GM18511 (cell line): ENCODE measurements at regions not wholly inside any gene's neighbourhood (a gene's known extent, or its start where the extent isn't known, plus 50 kb on each side); places are given as distances from the start of the nearest gene placed in this dataset.

ENCODE experiments used
- ATAC-seq: cut with Tn5 transposase; IDR thresholded peaks from one replicate; pipeline ENCODE4 v1.9.1; 2021; ENCODE audit warnings: mild to moderate bottlenecking, moderate library complexity; ENCODE audit not compliant: unreplicated experiment

DNA sequence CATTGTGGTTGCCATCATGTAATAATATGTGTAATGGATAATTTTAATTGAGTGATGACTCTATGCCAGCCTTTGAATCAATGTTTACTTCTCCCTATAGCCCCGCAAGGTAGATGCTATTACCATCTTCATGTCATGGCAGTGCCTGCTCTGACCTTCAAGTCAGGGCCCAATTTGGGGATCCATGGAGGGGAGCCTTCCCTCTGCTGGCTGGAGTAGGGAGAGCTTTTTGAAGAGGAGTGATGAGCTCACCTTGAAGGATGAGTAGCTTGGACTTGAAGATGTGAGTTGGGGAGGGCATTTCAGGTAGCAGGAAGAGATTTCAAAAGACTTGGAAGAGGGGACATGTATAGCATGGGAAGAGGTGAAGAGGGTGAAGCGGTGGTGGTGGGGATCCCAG, 189.2 kb downstream of the FOXD2 start:
- ATAC-seq, result no peak

DNA sequence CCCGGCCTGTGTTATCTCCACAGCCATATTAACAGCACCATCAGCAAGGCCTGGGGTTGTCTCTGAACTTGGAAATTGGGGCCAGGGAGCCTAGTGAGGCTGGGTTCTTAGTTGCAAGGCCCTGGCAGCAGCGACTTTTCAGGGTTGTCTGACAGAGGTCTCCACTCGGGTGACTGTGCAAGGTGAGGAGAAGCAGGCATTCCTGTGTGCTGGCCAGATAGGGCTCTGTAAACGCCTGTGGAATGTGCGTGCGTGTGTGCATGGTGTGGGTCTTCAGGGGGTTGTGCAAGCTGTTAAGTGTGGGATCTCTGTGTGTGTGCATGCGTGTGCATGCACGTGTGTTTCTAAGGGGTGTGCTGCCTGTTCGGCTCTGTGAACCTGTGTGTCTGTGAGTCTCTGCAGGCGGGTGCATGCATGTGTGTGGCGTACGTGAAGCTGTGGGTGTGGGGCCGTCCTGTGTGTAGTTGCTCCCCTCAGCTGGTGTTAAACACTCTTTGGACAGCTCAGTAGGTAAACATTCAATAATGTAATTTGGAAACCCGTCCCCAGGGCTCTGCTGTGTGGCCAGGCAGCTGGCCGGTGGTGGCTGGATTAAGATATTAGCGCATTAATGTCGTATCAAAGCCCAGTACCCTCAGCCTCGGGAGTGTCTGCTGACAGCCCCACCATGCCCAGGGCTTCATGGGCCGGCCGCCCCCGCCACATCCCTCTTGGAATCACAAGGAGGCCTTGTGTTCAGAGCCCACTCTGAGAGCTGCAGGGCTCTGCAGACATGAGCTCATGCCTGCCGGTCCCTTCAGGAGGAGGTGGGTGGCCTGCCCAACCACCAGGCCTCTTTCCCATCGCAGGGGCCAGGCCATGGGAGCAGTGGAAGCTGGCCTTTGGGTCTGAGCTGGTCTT, 189.9 kb downstream of the FOXD2 start:
- no peak for ATAC-seq

DNA sequence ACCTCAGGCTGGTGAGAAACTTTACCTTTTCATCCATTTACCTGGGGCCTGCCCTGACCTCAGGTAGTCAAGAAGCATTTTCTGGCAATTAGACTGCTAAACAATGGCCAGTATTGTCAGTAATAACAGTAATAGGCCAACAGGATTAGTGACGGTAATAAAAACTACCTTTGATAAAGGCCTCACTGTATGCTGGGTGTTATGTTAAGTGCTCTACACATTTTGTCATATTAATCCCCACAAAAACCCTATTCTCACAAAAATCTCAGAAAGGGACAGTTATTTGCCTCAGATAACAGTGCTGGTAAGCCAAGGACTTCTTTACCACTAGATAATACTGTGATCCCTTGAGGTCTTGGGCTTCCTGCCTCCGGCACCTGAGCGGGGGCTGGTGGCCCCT, 191.4 kb downstream of the FOXD2 start:
- ATAC-seq, result no peak

DNA sequence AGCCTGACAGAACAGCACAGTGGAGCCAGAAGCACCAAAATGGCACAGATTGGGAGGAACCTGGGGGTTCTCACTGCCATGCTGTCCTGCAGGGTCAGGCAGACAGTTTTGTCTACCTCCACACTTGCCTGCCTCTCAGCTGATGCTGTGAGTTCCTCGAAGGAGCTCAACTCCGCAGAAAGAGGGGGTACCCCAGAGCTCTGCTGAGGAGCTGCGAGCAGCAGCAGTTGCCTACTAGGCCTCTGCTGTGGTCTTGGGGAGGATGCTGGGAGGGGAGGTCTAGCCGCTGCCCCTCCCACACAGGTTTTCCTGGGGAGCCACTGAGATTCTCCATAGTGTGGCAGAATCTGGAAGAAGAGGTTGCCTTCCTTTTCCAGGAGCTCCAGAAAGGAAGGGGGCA, 192.5 kb downstream of the FOXD2 start:
- no peak for ATAC-seq

DNA sequence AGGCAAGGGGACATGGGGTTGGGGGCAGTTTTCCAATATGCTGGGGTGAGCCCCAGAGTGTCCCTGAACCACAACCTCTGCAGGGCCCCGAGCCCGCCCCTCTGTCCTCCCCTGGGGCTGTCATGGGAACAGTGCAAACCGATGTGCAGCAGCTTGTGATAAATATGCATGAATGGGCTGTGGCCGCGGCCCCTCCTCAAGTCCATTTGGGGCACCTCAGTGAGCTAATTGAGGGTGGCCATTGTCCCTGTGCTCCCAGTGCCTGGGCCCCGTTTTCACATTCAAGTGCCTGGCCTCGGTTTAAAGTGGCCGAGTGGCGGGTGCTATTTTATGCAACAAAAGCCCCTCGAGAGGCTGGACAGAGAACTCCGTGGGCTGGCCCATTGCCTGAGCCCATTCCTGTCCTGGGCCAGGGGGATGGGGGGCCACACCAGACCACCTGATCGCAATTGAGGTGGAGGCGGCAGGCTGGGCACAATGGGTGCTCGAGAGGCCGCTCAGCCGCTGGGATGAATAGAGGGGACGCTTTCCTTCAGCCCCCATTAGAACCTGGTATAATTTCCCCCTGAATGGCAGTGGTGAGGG, 193.7 kb downstream of the FOXD2 start:
- ATAC-seq, result no peak

DNA sequence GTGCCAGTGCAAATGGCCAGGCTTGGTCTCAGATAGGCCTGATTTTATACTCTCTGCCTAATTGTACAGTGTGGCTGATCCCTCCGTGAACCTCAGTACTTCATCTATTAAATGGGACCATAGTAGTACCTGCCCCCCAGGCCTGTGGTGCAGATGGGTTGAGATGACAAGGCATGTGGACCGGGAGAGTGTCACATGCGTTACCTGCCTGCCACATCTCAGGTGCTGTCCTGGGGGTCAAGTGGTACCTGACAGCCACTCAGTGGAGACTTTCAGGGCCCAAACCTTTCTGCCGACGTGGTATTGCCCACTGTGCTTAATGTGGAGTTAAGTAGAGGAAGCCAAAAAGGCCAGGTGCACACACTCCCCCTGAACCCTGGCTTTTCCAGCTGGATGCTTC, 197.3 kb downstream of the FOXD2 start:
- ATAC-seq, result no peak

DNA sequence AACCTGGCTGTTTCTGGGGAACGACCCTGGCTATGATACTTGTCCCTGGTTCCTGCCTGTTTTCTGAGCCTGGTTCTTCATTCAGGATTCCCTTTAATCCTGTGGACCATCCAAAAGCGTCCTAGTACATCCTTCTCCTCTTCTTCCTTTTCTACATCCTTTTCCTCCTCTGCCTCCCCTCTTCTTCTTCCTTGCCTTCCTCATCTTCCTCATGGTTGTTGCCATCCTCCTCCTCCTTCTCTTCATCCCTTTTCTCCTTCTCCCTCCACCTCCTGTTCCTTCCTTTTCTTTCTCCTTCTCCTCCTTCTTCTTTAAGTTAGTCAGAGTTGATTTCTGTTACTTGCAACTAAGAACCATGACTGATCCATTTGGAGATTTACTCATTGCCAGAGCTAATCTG, 197.8 kb downstream of the FOXD2 start:
- ATAC-seq, result no peak

DNA sequence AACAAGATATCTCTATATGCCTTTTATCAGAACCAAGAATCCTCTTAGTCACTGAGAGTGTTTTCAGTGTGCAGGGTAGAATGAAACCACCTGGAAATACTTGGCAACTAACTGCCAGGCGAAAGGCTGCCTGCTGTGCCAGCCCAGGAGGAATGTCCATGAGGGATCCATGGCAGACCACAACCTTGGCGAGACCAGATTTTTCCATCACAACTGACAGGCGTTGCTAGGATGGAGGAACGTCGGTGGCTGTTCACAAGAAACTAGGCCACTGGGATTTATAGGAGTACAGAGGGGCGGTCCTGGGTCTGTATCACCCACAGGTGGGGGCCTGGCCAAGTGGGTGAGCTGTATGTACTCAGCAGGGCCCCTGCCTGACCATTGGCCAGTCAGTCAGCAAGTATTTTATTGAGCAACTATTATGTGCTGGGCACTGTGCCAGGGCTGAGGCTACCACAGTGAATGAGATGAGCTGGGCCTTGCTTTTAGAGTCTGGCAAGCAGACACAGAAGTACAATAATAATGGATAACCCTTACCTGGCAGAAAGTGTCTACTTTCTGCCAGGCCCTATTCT, 199.4 kb downstream of the FOXD2 start:
- ATAC-seq, result no peak

DNA sequence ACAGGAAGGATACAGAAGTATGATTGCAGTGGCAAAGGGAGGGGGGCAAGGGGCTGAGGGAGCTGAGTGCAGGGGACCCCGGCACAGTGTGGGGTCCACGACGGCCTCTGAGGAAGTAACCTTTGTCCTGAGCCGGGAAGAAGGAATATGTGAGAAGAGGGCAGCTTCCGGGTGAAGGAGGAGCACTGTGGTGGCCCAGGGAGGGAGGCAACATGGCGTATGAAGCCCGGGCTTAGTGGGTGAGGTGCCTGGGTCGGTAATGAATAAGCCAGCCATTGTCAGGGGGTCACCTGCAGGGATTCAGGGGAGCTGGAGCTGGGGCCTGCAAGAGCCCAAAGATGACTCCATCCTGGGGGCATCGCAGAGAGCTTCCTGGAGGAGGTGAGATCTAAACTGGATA, 200.4 kb downstream of the FOXD2 start:
- ATAC-seq, result no peak

DNA sequence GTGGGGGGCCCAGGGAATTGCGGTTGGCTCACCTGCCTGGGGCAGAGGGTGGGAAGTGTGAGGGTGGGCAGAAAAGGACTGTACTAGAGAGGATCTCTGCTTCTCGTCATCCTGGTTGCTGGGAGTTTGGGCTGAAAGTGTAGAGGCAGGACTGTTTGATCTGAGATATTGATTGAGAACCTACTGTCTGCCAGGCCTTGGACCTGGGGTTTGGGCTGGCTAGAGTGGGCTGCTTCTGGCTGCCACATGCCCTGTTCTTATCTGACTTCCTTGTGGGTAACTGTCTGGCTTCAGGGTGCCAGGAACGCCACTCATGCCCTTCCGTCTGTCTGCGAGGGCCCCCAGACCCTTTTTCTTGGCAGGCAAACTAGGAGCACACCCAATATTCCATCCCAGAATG, 200.9 kb downstream of the FOXD2 start:
- no peak for ATAC-seq

DNA sequence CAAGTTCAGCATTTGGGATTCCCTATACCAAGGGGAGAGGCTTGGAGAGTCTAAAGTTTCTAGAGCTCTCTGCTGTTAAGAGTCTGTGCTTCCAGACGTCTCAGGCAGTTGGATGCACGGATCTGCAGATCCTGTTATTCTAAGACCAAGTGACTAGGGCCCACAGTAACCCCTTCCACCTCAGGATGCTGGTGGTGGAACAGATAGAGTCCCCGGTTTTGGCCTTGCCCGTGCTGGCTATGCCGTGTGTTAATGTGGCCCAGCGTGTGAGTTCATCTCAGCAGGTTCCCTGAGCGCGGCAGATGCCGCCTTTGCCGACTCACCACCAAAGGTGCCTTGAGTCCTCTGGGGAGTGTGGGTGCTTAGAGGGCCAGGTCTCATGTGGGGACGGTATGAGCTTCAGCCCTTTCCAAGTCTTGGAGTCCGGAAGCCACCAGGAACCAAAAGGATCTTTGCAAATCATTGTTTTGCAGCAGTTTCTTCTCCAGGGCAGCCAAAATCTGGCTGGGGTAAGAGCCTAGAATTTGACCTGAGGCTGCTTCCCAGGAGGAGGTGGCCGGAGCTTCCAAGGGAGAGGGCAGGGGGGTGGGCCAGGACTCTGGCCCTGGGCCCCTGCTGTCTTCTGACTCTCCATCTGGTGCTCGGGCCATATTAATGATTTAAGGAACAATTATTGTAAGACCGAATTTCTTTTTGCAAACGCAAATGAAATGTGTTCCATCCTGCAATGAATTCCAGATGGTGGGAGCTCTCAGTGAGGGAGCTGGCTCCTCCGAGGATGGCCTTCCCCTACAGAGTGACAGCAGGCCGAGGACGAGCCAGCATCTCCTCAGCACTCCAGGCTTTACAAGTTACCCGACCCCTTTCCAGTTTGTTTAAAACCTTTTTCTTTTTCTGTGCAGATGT, 205.7 kb downstream of the FOXD2 start:
- ATAC-seq, result no peak

DNA sequence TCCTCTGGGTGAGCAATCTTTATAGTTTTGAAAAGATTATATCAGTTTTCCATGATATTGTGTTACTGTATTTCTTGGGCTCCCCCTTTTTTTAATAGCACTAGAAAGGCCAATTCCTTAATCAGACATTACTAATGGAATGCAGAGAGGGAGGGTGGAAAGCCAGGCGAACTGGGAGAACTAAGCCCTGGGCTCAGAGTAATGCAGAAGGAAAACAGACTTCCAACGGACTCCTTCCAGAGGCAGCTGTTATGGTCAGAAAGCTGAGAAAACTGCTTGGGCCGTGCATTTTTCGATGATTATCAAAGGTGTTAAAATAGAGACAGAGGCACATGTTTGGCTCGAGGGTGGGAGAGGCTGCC, 206.3 kb downstream of the FOXD2 start:
- no peak for ATAC-seq

DNA sequence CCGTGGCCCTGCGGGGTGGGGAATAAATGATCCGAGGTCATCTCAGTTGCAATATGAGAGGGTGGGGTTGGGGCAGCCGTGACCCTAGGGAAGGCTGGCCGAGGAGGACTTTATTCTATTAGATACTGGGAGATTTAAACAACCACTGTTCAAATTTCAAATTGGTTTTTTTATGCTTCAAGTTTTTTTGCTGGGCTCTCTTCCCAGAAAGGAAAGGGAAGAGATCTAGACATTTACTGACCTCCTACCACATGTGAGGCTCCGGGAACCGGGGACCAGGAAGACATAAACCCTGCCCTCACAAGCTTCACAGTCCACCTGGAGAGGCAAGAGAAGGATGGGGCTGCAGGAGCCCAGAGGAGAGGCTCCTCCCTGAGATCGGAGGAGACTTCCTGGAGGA, 207.3 kb downstream of the FOXD2 start:
- ATAC-seq, result no peak

DNA sequence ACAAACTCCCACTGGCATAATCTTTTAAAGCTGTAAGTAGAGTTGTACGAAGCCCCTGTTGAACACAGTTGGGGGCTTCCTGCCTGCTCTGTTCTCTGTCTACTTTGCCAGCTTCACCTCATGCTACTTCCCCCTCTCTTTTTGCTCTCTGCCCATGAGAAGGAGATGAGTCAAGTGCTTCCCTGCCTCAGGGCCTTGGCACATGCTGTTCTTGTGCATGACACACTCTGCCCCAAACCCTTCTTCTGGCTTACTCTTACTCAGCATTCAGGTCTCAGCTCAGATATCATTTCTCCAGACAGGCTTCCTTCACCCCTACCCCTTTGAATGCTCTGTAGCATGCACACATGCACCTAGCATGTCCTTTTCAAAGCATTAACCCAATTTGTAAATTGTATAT, 208.8 kb downstream of the FOXD2 start:
- no peak for ATAC-seq

DNA sequence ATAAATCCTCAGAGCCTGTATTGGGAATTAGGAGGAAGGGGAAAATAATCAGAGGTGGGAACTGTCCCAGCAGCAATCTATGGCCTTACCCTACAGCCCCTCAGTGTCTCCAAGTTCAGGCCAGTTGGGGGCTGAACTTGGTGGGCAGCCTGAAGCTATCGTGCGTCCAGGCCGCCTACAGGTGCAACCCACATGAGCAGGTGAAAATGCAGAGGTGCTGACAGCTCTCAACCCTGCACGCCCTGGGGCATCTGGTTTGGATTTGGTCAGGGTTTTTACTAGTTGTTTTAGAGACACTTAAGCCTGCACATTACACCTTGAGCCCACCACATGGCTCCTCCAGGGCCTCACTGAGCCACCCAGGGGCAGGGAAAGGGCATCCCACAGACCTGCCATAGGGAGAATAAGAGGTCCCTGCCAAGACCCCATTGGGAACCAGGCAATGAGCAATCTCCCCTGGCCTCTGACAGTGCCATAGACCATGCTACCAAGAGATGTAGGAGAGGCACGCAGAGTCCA, 209.5 kb downstream of the FOXD2 start:
- ATAC-seq, result no peak

DNA sequence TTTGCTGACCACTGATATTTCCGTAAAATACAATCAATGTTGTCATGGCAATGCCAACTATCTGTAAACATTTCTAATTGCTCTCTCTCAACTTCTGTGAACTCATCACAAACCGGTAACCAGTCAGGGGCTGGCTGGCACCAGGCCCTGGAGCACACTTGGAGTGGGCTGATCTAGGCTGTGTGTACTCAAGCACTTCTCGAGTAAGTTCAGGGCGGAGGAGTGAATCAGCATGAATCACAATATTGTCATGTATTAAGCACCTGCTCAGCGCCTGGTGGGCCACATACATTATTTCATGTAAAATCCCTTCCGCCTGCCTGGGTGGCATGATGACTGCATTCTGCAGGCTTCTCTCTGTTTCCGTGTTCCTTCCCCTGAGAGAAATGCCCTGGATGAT, 212.4 kb downstream of the FOXD2 start:
- ATAC-seq, result no peak

DNA sequence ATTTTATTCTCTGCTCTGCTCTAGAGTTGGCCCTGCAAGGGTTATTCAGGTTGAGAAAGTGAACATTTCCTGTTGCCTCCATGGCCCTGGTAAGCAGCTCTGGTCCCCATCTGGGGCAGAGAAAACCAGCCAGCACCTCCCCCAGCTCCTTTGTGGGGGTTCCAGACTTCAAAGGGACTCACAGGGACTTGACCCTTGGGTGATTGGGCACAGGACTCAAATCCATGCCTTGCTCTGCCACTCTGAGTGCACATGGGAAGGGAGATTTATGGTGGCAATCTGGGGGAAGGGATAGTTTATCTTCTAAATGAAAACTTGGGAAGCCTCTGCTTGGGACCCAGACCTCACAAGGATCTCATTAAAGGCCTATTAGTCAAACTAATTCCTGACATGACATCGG, 212.8 kb downstream of the FOXD2 start:
- ATAC-seq, result no peak

DNA sequence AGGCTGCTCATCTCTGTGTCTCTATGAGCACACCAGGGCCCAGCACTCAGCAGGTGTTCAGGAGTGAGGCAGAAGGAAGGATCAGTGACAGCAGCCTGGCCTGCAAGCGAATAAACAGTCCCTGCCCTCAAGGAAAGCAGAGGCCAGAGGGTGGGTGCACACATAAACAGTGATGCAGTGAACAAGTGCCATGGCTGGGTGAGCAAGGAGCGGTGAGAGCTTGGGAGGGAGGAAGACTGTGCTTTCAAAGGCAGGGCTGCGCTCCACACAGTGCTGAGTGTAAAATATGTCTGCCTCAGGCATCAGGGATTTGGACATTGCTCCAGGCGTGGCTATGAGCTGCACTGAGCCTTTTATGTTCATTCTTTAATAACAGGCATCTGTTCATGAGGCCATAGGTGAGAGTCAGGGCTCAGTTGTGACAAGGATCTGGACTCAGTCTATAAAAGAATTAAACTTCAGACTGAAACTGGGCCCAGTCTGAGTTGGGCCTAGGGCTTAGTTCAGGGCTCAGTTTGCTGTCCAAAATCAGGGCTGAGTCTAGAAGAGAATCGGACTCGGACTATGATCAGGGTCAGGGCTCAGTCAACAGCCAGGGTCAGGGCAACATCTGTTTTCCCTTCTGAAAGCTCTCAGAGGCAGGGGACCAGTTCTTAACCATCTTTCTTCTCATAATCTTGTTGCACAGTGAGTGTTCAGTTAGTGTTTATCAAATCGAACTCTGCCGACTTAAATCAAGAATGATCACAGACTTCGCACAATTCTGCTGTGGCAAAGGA, 213.7 kb downstream of the FOXD2 start:
- no peak for ATAC-seq

DNA sequence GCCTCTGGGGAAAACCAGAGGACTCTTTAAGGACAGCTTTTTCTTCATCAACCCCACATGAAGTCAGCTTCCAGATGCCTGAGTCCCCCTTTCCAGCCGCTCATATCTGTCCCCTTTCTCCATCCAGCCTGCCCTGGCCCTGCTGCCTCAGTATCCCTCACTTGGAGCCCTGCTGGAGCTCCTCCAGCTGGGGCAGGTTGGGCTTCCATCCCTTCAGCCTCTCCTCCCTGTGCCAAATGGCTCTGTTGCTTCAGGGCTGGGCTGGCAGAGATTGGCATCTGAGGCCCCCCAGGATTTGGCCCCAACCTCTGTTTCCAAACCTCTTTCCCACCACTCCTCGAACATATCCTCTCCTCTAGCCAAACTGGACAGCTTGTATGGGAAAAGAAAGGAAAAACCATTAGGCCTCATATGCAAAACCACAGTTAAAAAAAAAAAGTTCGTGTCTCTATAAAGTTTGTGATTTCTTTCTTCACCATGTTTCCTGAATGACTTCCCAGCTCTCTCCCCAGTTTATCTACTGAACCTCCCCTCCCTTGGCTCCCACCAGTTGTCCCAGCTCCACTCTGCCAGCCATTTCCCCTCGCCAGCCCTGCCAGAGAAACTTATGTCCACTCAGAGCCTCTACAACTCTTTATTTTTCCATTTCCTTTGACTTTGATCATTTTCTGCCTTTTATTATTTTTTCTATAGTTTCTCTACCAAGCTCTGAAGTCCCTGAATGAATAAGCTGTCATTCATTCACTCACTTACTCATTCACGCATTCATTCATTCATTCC, 217.9 kb downstream of the FOXD2 start:
- no peak for ATAC-seq
